ENCODE measurements at regions not wholly inside any gene's neighbourhood (a gene's known extent, or its start where the extent isn't known, plus 50 kb on each side); places are given as distances from the start of the nearest gene placed in this dataset.

DNA sequence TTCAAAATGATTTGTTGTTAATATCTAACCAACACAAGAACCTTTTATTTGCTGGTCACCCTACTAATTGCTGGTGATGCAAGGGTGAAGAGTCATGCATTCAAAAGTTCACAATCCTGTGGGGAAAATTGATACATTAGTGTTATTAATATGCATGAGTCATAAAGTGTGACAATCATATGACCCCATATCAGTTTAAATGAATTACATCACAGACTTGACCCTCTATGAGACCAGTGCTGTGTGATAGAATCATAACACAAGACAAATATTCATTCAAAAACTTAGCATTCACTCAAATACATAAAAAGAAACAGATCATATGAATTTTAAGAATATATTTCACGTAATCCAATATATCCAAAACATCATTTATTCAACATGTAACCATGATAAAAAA is 304.6 kb upstream of the CDH12 start:
- no peak for TF ChIP-seq TCF7L2 (IDR thresholded peaks at IDR 0.05; ENCODE audit: low read depth, low read length)
- TF ChIP-seq, protein P1, sequence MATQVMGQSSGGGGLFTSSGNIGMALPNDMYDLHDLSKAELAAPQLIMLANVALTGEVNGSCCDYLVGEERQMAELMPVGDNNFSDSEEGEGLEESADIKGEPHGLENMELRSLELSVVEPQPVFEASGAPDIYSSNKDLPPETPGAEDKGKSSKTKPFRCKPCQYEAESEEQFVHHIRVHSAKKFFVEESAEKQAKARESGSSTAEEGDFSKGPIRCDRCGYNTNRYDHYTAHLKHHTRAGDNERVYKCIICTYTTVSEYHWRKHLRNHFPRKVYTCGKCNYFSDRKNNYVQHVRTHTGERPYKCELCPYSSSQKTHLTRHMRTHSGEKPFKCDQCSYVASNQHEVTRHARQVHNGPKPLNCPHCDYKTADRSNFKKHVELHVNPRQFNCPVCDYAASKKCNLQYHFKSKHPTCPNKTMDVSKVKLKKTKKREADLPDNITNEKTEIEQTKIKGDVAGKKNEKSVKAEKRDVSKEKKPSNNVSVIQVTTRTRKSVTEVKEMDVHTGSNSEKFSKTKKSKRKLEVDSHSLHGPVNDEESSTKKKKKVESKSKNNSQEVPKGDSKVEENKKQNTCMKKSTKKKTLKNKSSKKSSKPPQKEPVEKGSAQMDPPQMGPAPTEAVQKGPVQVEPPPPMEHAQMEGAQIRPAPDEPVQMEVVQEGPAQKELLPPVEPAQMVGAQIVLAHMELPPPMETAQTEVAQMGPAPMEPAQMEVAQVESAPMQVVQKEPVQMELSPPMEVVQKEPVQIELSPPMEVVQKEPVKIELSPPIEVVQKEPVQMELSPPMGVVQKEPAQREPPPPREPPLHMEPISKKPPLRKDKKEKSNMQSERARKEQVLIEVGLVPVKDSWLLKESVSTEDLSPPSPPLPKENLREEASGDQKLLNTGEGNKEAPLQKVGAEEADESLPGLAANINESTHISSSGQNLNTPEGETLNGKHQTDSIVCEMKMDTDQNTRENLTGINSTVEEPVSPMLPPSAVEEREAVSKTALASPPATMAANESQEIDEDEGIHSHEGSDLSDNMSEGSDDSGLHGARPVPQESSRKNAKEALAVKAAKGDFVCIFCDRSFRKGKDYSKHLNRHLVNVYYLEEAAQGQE (IDR thresholded peaks at IDR 0.05; ENCODE audit: insufficient read depth in 1 of 2, low read depth in 2 of 2, low read length in 1 of 2), result no peak
- TF ChIP-seq, protein P2, sequence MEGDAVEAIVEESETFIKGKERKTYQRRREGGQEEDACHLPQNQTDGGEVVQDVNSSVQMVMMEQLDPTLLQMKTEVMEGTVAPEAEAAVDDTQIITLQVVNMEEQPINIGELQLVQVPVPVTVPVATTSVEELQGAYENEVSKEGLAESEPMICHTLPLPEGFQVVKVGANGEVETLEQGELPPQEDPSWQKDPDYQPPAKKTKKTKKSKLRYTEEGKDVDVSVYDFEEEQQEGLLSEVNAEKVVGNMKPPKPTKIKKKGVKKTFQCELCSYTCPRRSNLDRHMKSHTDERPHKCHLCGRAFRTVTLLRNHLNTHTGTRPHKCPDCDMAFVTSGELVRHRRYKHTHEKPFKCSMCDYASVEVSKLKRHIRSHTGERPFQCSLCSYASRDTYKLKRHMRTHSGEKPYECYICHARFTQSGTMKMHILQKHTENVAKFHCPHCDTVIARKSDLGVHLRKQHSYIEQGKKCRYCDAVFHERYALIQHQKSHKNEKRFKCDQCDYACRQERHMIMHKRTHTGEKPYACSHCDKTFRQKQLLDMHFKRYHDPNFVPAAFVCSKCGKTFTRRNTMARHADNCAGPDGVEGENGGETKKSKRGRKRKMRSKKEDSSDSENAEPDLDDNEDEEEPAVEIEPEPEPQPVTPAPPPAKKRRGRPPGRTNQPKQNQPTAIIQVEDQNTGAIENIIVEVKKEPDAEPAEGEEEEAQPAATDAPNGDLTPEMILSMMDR (IDR thresholded peaks at IDR 0.05), result no peak
- no peak for TF ChIP-seq SIN3A (IDR thresholded peaks at IDR 0.05; ENCODE audit: borderline replicate concordance, insufficient read depth, low read depth, low read length)
- no peak for TF ChIP-seq POLR2AphosphoS5 (IDR thresholded peaks at IDR 0.05; ENCODE audit: low read depth, low read length)
- ATAC-seq (no peak), DNase-seq (ENCODE audit: low read depth, low spot score) (no peak)
- no peaks in the 10 kb centered on the region for H3K36me3 ChIP-seq (ENCODE audit: control insufficient read depth, insufficient read depth, low read length)
- H3K4me1 ChIP-seq (ENCODE audit: control insufficient read depth, insufficient read depth, low read length), result no peaks in the 10 kb centered on the region
- H3K4me3 ChIP-seq (ENCODE audit: low read depth in 2 of 2, low read length in 2 of 2), result no peak overlapping the region
- H3K9me3 ChIP-seq (ENCODE audit: control insufficient read depth, insufficient read depth, low read depth, low read length), result no peaks in the 10 kb centered on the region
- in situ Hi-C loops (cut with HindIII; ENCODE audit: low pct_unique_long_range_greater_than_20kb, low sequenced_read_pairs), result no loop called here
- intact Hi-C loops (cut with micrococcal nuclease; ENCODE audit: unreplicated experiment), result no loop called here
- no TSS peak for BruUV-seq (replicated peaks)
- no peak overlapping the region for H3K27ac ChIP-seq (ENCODE audit: low read length)
- H3K27me3 ChIP-seq (ENCODE audit: control insufficient read depth, insufficient read depth, low read length), result no peaks in the 10 kb centered on the region
- POLR2A ChIA-PET, result no interaction called here
- CTCF ChIA-PET, result no interaction called here

DNA sequence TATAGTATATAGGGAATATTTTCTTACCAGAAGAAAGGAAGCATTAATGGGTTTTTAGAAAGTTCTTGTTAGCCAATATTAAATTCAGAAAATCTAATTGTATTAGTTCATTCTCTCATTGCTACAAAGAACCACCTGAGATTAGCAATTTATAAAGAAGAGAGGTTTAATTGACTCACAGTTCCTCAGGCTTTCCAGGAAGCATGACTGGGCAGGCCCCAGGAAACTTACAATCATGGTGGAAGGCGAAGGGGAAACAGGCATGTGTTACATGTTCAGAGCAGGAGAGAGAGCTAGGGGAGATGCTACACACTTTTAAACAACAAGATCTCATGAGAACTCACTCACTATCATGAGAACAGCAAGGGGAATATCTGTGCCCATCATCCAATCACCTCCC is 304.0 kb upstream of the CDH12 start:
- no peak for ATAC-seq
- H3K9me3 ChIP-seq (ENCODE audit: control insufficient read depth, insufficient read depth, low read depth, low read length), result no peaks in the 10 kb centered on the region
- H3K27ac ChIP-seq (ENCODE audit: low read length), result no peak overlapping the region
- POLR2A ChIA-PET, result no interaction called here
- in situ Hi-C loops (cut with HindIII; ENCODE audit: low pct_unique_long_range_greater_than_20kb, low sequenced_read_pairs), result no loop called here
- no peak for DNase-seq (ENCODE audit: low read depth, low spot score)
- H3K27me3 ChIP-seq (ENCODE audit: control insufficient read depth, insufficient read depth, low read length), result no peaks in the 10 kb centered on the region
- no peaks in the 10 kb centered on the region for H3K4me1 ChIP-seq (ENCODE audit: control insufficient read depth, insufficient read depth, low read length)
- no peaks in the 10 kb centered on the region for H3K36me3 ChIP-seq (ENCODE audit: control insufficient read depth, insufficient read depth, low read length)
- no peak for TF ChIP-seq TCF7L2 (IDR thresholded peaks at IDR 0.05; ENCODE audit: low read depth, low read length)
- no peak for TF ChIP-seq POLR2AphosphoS5 (IDR thresholded peaks at IDR 0.05; ENCODE audit: low read depth, low read length)
- no peak for TF ChIP-seq SIN3A (IDR thresholded peaks at IDR 0.05; ENCODE audit: borderline replicate concordance, insufficient read depth, low read depth, low read length)
- TF ChIP-seq, protein P1 (IDR thresholded peaks at IDR 0.05; ENCODE audit: insufficient read depth in 1 of 2, low read depth in 2 of 2, low read length in 1 of 2), result no peak
- TF ChIP-seq, protein P2 (IDR thresholded peaks at IDR 0.05), result no peak
- CTCF ChIA-PET, result no interaction called here
- intact Hi-C loops (cut with micrococcal nuclease; ENCODE audit: unreplicated experiment), result no loop called here
- H3K4me3 ChIP-seq (ENCODE audit: low read depth in 2 of 2, low read length in 2 of 2), result no peak overlapping the region
- BruUV-seq (replicated peaks), result no TSS peak
